T-helper 17 cell (primary cell): ENCODE measurements at regions not wholly inside any gene's neighbourhood (a gene's known extent, or its start where the extent isn't known, plus 50 kb on each side); places are given as distances from the start of the nearest gene placed in this dataset.

Experiments used
- ATAC-seq: fragments of 150-1000 bp; cut with Tn5 transposase; 2 replicates; pipeline ENCODE4 v1.10.0; 2021; ENCODE audit warnings: mild to moderate bottlenecking, moderate library complexity
- DNase-seq, 3 donors: peaks; one replicate each; pipeline versions ENCODE4 v3.0.0 to v3.0.0-alpha.2; 2020 to 2021
- H3K9me3 ChIP-seq: one replicate; pipeline ENCODE4 v1.7.0; 2013; ENCODE audit warnings: low read length, mild to moderate bottlenecking; ENCODE audit not compliant: control insufficient read depth, poor library complexity, severe bottlenecking
- H3K27ac Mint-ChIP-seq: one replicate; pipeline ENCODE4 v1.8.0; 2022; ENCODE audit warnings: mild to moderate bottlenecking, moderate library complexity, mixed read lengths
- H3K27me3 Mint-ChIP-seq: one replicate; pipeline ENCODE4 v1.8.0; 2022; ENCODE audit warnings: mixed read lengths
- H3K36me3 Mint-ChIP-seq: one replicate; pipeline ENCODE4 v1.8.0; 2022; ENCODE audit warnings: low read depth, mixed read lengths
- H3K4me1 Mint-ChIP-seq: one replicate; pipeline ENCODE4 v1.8.0; 2022; ENCODE audit warnings: mild to moderate bottlenecking, mixed read lengths
- H3K4me3 Mint-ChIP-seq: one replicate; pipeline ENCODE4 v1.8.0; 2022; ENCODE audit warnings: mild to moderate bottlenecking, moderate library complexity, mixed read lengths

DNA sequence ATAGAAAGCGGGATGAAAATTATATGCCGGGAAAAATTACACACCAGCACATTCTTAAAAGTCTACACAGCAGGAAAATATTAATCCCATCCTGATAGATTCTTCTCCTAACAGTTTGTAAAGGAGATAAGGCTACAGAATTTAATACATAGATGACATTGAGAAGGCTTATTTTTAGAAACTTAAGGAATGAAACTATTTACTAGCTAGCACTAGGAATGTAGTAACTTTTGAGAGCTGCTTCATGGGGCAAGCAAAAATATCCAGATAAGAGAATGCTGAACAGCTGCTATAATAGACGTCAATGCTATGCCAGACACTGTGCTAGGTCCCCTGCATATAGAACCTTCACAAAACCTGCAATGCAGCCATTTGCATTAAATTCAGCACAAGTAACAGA is 912.7 kb upstream of the NR2F2 start:
- no peaks in the 10 kb centered on the region for H3K9me3 ChIP-seq
- Mint-ChIP-seq H3K4me1 (no peaks in the 10 kb centered on the region), H3K4me3 (no peak overlapping the region), H3K27ac (no peak overlapping the region), H3K27me3 (no peaks in the 10 kb centered on the region), H3K36me3 (no peaks in the 10 kb centered on the region)
- no peak for DNase-seq
- ATAC-seq = no peak

DNA sequence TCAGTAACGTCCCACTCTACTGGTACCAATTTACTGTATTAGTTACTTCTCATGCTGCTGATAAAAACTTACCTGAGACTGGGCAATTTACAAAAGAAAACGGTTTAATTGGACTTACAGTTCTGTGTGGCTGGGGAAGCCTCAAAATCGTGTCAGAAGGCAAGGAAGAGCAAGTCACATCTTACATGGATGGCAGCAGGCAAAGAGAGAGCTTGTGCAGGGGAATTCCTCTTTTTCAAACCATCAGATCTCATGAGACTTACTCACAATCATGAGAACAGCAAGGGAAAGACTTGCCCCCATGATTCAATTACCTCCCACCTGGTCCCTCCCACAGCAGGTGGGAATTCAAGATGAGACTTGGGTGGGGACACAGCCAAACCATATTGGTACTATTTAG is 908.2 kb upstream of the NR2F2 start:
- H3K4me3 Mint-ChIP-seq = no peak overlapping the region
- H3K36me3 Mint-ChIP-seq = no peaks in the 10 kb centered on the region
- H3K4me1 Mint-ChIP-seq = no peaks in the 10 kb centered on the region
- no peak overlapping the region for H3K27ac Mint-ChIP-seq
- H3K27me3 Mint-ChIP-seq = no peaks in the 10 kb centered on the region
- no peaks in the 10 kb centered on the region for H3K9me3 ChIP-seq
- DNase-seq (no peak), ATAC-seq (no peak)

- Mint-ChIP-seq H3K4me1 (no peaks in the 10 kb centered on the region), H3K36me3 (no peaks in the 10 kb centered on the region), H3K27ac (no peak overlapping the region), H3K27me3 (no peaks in the 10 kb centered on the region), H3K4me3 (no peak overlapping the region)
- H3K9me3 ChIP-seq = no peaks in the 10 kb centered on the region
- ATAC-seq (no peak), DNase-seq (no peak)
Observed at GRCh38 chr15:95425859-95426258, 904.6 kb upstream of the NR2F2 start.

GRCh38 chr15:95429345-95429744 is 901.2 kb upstream of the NR2F2 start:
- H3K36me3 Mint-ChIP-seq = no peaks in the 10 kb centered on the region
- DNase-seq = no peak
- H3K4me1 Mint-ChIP-seq = no peaks in the 10 kb centered on the region
- H3K4me3 Mint-ChIP-seq = no peak overlapping the region
- no peak overlapping the region for H3K27ac Mint-ChIP-seq
- H3K27me3 Mint-ChIP-seq = no peaks in the 10 kb centered on the region
- ATAC-seq = no peak
- H3K9me3 ChIP-seq = no peaks in the 10 kb centered on the region

DNA sequence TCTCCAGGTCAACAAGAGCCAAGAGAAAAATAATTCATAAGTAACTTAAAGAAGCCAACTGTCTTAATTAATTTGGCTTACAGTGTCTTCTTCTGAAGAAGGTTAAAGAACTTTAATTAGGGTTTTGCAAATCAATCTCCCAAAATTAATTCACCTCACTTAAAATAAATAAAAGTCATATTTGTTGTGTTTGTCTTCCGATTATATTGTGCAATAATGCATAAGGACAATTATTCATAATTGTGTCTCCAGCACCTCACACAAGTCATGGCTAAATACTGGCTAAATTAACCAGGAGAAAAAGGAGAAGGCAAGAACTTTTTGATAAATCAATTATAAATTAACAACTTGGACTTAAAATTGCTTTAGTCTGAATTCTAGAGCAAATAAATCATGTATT is 899.0 kb upstream of the NR2F2 start:
- Mint-ChIP-seq H3K27ac (no peak overlapping the region), H3K36me3 (no peaks in the 10 kb centered on the region), H3K4me3 (no peak overlapping the region), H3K27me3 (no peaks in the 10 kb centered on the region), H3K4me1 (no peaks in the 10 kb centered on the region)
- no peak for ATAC-seq
- no peak for DNase-seq
- H3K9me3 ChIP-seq = no peaks in the 10 kb centered on the region

DNA sequence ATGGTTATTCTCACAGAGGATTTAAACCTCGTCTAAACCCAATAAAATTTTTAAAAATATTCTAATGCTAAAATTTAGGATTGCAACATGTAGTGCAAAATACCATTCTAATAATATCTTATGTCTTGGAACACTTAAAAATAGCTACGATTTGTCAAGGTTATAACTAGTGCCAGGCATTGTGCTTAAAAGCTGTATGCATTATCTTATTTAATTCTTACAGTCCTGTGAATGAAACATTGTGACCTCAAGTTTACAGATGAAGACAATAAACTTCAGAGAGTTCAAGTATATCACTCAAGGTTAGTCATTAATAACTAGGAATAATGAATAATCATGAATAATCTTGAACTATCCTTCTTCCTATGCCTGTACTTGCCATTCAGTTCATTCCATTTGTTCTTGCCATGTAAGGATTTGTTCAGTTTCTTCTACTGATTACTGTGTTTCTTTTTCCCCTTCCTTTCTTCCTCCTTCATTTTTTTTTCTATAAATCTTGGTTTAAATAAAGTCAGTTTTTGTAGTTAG is 897.6 kb upstream of the NR2F2 start:
- ATAC-seq (no peak), DNase-seq (no peak)
- H3K36me3 Mint-ChIP-seq = no peaks in the 10 kb centered on the region
- no peaks in the 10 kb centered on the region for H3K9me3 ChIP-seq
- no peaks in the 10 kb centered on the region for H3K27me3 Mint-ChIP-seq
- no peak overlapping the region for H3K27ac Mint-ChIP-seq
- no peaks in the 10 kb centered on the region for H3K4me1 Mint-ChIP-seq
- no peak overlapping the region for H3K4me3 Mint-ChIP-seq

DNA sequence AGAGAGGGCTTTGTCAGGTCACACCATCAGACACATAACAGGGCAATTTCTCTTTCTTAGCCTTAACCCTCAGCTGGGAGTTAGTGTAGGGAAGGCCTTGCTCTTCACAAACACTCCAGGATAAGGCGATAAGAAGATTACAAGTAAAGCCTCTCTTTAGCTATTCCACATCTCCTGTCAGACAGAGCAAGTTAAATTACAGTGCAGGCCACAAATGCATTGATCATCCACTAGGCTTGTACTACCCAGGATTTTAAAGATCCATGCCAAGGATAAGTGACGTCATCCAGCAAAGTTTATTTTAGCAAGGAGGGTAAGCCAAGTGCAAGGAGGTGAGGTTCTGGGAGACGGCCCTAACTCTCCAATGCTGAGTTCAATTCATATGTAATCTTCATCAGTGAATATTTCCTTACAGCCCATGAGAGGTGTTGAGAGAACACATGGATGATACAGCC is 890.6 kb upstream of the NR2F2 start:
- no peak for ATAC-seq
- H3K4me3 Mint-ChIP-seq = no peak overlapping the region
- H3K27me3 Mint-ChIP-seq = no peaks in the 10 kb centered on the region
- no peaks in the 10 kb centered on the region for H3K36me3 Mint-ChIP-seq
- no peak for DNase-seq
- no peaks in the 10 kb centered on the region for H3K9me3 ChIP-seq
- no peaks in the 10 kb centered on the region for H3K4me1 Mint-ChIP-seq
- H3K27ac Mint-ChIP-seq = no peak overlapping the region

DNA sequence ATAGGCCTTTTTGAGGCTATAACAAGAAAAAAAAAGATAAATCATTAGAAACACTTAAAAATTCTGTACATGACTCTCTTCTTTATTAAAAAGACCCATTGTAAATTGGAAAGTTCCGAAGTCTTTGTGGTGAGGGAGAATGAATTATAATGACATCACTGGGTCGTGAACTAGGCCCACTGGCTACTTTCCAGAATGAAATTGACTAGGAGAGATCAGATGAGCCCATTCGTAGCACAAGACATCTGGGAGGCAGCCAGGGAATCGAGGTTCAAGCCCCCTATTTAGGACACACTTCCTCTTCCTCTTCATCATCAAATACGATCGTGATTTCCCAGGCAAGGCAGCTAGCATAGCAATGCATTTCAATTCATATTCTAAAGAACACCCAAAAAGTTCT is 889.8 kb upstream of the NR2F2 start:
- no peaks in the 10 kb centered on the region for H3K9me3 ChIP-seq
- DNase-seq (no peak), ATAC-seq (no peak)
- Mint-ChIP-seq H3K4me1 (no peaks in the 10 kb centered on the region), H3K27me3 (no peaks in the 10 kb centered on the region), H3K4me3 (no peak overlapping the region), H3K27ac (no peak overlapping the region), H3K36me3 (no peaks in the 10 kb centered on the region)

GRCh38 chr15:95442107-95442719 is 888.3 kb upstream of the NR2F2 start:
- Mint-ChIP-seq H3K4me1 (peaks cover 7% of the 10 kb centered on the region), H3K27me3 (no peaks in the 10 kb centered on the region), H3K27ac (no peak overlapping the region), H3K4me3 (no peak overlapping the region), H3K36me3 (no peaks in the 10 kb centered on the region)
- ATAC-seq = no peak
- no peak for DNase-seq
- no peaks in the 10 kb centered on the region for H3K9me3 ChIP-seq

GRCh38 chr15:95444860-95445259 is 885.6 kb upstream of the NR2F2 start:
- H3K36me3 Mint-ChIP-seq = no peaks in the 10 kb centered on the region
- no peaks in the 10 kb centered on the region for H3K9me3 ChIP-seq
- DNase-seq (no peak), ATAC-seq (no peak)
- no peak overlapping the region for H3K27ac Mint-ChIP-seq
- H3K4me1 Mint-ChIP-seq = peaks cover 8% of the 10 kb centered on the region
- no peaks in the 10 kb centered on the region for H3K27me3 Mint-ChIP-seq
- no peak overlapping the region for H3K4me3 Mint-ChIP-seq

DNA sequence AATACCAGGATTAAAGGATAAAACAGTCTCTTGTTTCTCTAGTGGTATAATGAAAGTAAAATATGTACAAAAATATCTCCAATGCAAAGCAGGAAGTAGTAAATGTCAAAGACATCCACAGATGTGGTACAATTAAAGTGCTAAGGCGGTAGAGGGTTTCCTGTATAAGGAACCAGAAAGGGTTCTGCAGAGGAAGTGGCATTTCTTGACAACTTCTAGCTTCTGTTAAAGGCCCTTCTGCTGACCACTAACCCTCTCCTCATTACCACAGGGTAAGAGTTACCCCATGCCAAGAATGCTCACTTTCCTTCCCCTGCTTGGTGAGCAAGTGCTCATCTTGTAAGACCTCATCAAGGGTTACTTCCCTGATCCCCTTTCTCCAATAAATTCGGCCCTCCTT is 883.6 kb upstream of the NR2F2 start:
- Mint-ChIP-seq H3K27ac (no peak overlapping the region), H3K27me3 (no peaks in the 10 kb centered on the region), H3K4me3 (peak overlapping the region; percentile 52), H3K36me3 (no peaks in the 10 kb centered on the region), H3K4me1 (peaks cover 8% of the 10 kb centered on the region)
- DNase-seq (no peak), ATAC-seq (peak; percentile 78)
- H3K9me3 ChIP-seq = no peaks in the 10 kb centered on the region

DNA sequence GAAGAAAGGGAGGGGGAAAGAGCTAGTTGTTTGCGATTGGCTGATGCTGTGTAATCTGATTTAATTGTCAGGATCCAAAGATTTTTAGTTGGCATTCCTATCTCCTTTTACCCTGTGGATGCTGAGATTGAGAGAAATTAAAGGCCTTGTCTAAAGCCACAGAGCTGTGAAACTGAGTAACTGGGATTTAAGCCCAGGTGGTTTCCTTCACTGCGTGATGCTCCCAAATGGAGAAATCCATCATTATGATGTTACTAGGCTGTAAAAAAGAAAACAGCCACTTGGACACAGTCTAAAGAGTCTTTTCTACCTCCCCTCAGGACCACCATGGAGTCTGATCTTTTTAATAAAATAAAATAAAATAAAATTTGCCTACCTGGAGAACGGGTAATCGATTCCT is 883.0 kb upstream of the NR2F2 start:
- no peaks in the 10 kb centered on the region for H3K27me3 Mint-ChIP-seq
- no peaks in the 10 kb centered on the region for H3K9me3 ChIP-seq
- no peak overlapping the region for H3K4me3 Mint-ChIP-seq
- H3K4me1 Mint-ChIP-seq = peaks cover 8% of the 10 kb centered on the region
- no peak for DNase-seq
- H3K36me3 Mint-ChIP-seq = no peaks in the 10 kb centered on the region
- ATAC-seq = no peak
- H3K27ac Mint-ChIP-seq = no peak overlapping the region

DNA sequence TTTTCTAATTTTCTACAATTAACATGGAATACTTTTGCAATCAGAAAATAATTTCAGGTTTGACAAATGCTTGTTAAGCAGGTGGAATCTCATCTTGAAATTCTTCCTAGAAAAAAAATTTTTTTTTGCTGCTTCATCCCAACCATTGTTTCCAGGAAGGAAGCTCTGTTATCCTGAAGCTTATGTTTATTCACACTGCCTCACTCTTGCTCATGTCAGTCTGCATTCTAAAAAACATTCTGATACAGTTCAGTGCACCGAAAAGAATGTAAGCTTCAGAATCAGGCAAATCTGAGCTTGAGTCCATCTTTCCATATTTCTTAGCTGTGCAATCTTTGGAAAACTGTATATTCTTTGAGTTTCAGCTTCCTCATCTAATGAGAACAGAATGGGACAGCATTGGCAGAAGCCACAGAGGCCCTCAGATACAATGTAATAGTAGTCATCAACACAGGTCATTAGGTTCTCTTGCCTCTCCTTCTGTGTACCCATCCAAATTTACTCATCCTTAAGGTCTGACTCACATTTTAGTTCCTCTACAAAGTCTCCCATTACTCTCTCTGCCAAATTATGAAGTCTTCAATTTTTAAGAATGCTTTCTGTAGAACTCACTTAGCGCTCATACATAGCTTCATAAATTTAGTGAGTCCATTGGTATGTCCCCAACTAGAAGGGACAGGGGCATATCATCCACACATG is 881.8 kb upstream of the NR2F2 start:
- no peak for DNase-seq
- Mint-ChIP-seq H3K27me3 (no peaks in the 10 kb centered on the region), H3K4me1 (peaks cover 8% of the 10 kb centered on the region), H3K36me3 (no peaks in the 10 kb centered on the region), H3K27ac (no peak overlapping the region), H3K4me3 (no peak overlapping the region)
- no peaks in the 10 kb centered on the region for H3K9me3 ChIP-seq
- no peak for ATAC-seq

GRCh38 chr15:95449230-95449628 is 881.3 kb upstream of the NR2F2 start:
- H3K4me3 Mint-ChIP-seq = no peak overlapping the region
- DNase-seq (no peak), ATAC-seq (no peak)
- H3K27me3 Mint-ChIP-seq = no peaks in the 10 kb centered on the region
- H3K4me1 Mint-ChIP-seq = peaks cover 8% of the 10 kb centered on the region
- no peaks in the 10 kb centered on the region for H3K36me3 Mint-ChIP-seq
- H3K27ac Mint-ChIP-seq = no peak overlapping the region
- no peaks in the 10 kb centered on the region for H3K9me3 ChIP-seq
